HG02571 (cell line): ENCODE measurements at regions not wholly inside any gene's neighbourhood (a gene's known extent, or its start where the extent isn't known, plus 50 kb on each side); places are given as distances from the start of the nearest gene placed in this dataset.

Experiments
- ATAC-seq: cut with Tn5 transposase; IDR thresholded peaks from one replicate; pipeline ENCODE4 v1.9.1; 2021; ENCODE audit warnings: mild to moderate bottlenecking, moderate library complexity; ENCODE audit not compliant: unreplicated experiment

GRCh38 chr4:151829309-151829708 is 68.5 kb upstream of the GATB start:
- no peak for ATAC-seq

- ATAC-seq: no peak
Observed at GRCh38 chr4:151824656-151825055, 63.8 kb upstream of the GATB start.

- no peak for ATAC-seq
Observed at GRCh38 chr4:151822331-151822730, 61.5 kb upstream of the GATB start.

- no peak for ATAC-seq
Observed at GRCh38 chr4:151820004-151820403, 59.2 kb upstream of the GATB start.

GRCh38 chr4:151811403-151811802 is 50.6 kb upstream of the GATB start:
- no peak for ATAC-seq
